ENCODE measurements at regions not wholly inside any gene's neighbourhood (a gene's known extent, or its start where the extent isn't known, plus 50 kb on each side); places are given as distances from the start of the nearest gene placed in this dataset.

- DNase-seq (ENCODE audit: low read depth): no peak
Observed at GRCh38 chr9:29691145-29691544, 2117.9 kb upstream of the C9orf72 start.

GRCh38 chr9:29691758-29692407 lies 2118.6 kb upstream of the C9orf72 start:
- no peak for DNase-seq (ENCODE audit: low read depth)

GRCh38 chr9:29697011-29697410 lies 2123.7 kb upstream of the C9orf72 start:
- DNase-seq (ENCODE audit: low read depth): no peak

GRCh38 chr9:29701559-29701958 lies 2128.3 kb upstream of the C9orf72 start:
- DNase-seq (ENCODE audit: low read depth): no peak

- DNase-seq (ENCODE audit: low read depth): no peak
Observed at GRCh38 chr9:29701971-29702370, 2128.7 kb upstream of the C9orf72 start.

GRCh38 chr9:29714860-29715259 lies 2141.6 kb upstream of the C9orf72 start:
- DNase-seq (ENCODE audit: low read depth): no peak

- DNase-seq (ENCODE audit: low read depth): no peak
Observed at GRCh38 chr9:29717631-29718030, 2144.3 kb upstream of the C9orf72 start.

GRCh38 chr9:29730163-29730562 lies 2156.9 kb upstream of the C9orf72 start:
- DNase-seq (ENCODE audit: low read depth): no peak

GRCh38 chr9:29740518-29740917 lies 2167.2 kb upstream of the C9orf72 start:
- DNase-seq (ENCODE audit: low read depth): no peak

GRCh38 chr9:29741169-29741568 lies 2167.9 kb upstream of the C9orf72 start:
- DNase-seq (ENCODE audit: low read depth): no peak

GRCh38 chr9:29750062-29750461 lies 2176.8 kb upstream of the C9orf72 start:
- DNase-seq (ENCODE audit: low read depth): peak; percentile 4

- DNase-seq (ENCODE audit: low read depth): no peak
Observed at GRCh38 chr9:29751226-29751625, 2177.9 kb upstream of the C9orf72 start.

- DNase-seq (ENCODE audit: low read depth): no peak
Observed at GRCh38 chr9:29753638-29754037, 2180.4 kb upstream of the C9orf72 start.

- no peak for DNase-seq (ENCODE audit: low read depth)
Observed at GRCh38 chr9:29769019-29769418, 2195.7 kb upstream of the C9orf72 start.

- no peak for DNase-seq (ENCODE audit: low read depth)
Observed at GRCh38 chr9:29773676-29774075, 2200.4 kb upstream of the C9orf72 start.

GRCh38 chr9:29775491-29775890 lies 2202.2 kb upstream of the C9orf72 start:
- DNase-seq (ENCODE audit: low read depth): no peak

- DNase-seq (ENCODE audit: low read depth): no peak
Observed at GRCh38 chr9:29778281-29778849, 2205.1 kb upstream of the C9orf72 start.

GRCh38 chr9:29793970-29794369 lies 2220.7 kb upstream of the C9orf72 start:
- no peak for DNase-seq (ENCODE audit: low read depth)

GRCh38 chr9:29796291-29796952 lies 2223.1 kb upstream of the C9orf72 start:
- no peak for DNase-seq (ENCODE audit: low read depth)

GRCh38 chr9:29798599-29798998 lies 2225.3 kb upstream of the C9orf72 start:
- no peak for DNase-seq (ENCODE audit: low read depth)

- DNase-seq (ENCODE audit: low read depth): no peak
Observed at GRCh38 chr9:29799227-29799626, 2225.9 kb upstream of the C9orf72 start.

- no peak for DNase-seq (ENCODE audit: low read depth)
Observed at GRCh38 chr9:29800821-29801220, 2227.5 kb upstream of the C9orf72 start.

GRCh38 chr9:29802454-29802853 lies 2229.2 kb upstream of the C9orf72 start:
- DNase-seq (ENCODE audit: low read depth): no peak

Measured in renal cortical epithelial cell (primary cell).